ENCODE measurements at regions not wholly inside any gene's neighbourhood (a gene's known extent, or its start where the extent isn't known, plus 50 kb on each side); places are given as distances from the start of the nearest gene placed in this dataset.

DNA sequence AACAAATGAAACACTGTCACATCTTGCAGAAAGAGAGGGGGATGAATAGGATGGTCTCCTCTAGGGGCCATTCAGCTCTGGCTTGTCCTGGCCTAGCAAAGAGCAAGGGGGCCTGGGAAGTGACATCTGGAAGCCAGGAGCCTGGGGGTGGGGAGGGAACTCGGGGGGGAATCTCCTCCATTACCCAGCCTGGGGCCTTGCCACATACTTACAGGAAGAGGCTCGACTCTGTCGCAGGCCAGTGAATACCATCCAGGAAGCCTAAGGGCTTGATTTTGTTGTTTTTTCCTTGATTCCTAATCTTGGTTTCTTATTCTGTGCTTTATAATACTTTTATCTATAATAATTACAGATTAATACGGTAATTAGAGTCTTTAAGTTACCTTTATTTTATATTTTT is 797.5 kb upstream of the ID2 start:
- H3K4me3 ChIP-seq (ENCODE audit: low read depth, low read length), result no peak overlapping the region
- DNase-seq (ENCODE audit: low read depth), result no peak
- TF ChIP-seq, protein P1, sequence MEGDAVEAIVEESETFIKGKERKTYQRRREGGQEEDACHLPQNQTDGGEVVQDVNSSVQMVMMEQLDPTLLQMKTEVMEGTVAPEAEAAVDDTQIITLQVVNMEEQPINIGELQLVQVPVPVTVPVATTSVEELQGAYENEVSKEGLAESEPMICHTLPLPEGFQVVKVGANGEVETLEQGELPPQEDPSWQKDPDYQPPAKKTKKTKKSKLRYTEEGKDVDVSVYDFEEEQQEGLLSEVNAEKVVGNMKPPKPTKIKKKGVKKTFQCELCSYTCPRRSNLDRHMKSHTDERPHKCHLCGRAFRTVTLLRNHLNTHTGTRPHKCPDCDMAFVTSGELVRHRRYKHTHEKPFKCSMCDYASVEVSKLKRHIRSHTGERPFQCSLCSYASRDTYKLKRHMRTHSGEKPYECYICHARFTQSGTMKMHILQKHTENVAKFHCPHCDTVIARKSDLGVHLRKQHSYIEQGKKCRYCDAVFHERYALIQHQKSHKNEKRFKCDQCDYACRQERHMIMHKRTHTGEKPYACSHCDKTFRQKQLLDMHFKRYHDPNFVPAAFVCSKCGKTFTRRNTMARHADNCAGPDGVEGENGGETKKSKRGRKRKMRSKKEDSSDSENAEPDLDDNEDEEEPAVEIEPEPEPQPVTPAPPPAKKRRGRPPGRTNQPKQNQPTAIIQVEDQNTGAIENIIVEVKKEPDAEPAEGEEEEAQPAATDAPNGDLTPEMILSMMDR (conservative IDR thresholded peaks at IDR 0.05; ENCODE audit: low read depth, low read length), result no peak

DNA sequence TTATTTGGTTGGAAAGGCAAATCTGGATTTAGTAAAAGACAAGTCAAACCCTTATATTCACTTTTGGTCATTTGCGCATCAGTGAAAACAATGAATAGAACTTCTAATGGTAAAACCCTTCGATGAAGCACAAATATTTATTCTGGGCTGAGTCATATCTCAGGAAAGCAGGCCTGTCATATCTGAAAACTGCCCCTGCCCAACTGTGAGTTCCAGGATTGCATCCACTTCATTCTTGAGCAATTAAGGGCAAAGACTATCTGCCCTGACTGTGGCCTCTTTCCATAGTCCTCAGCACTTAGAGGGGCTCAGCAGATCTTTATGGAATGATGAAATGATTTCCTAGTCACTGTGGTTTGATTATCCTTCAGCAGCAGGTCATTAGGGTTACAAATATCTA is 795.2 kb upstream of the ID2 start:
- TF ChIP-seq, protein P1 (conservative IDR thresholded peaks at IDR 0.05; ENCODE audit: low read depth, low read length), result no peak
- no peak overlapping the region for H3K4me3 ChIP-seq (ENCODE audit: low read depth, low read length)
- DNase-seq (ENCODE audit: low read depth), result no peak

DNA sequence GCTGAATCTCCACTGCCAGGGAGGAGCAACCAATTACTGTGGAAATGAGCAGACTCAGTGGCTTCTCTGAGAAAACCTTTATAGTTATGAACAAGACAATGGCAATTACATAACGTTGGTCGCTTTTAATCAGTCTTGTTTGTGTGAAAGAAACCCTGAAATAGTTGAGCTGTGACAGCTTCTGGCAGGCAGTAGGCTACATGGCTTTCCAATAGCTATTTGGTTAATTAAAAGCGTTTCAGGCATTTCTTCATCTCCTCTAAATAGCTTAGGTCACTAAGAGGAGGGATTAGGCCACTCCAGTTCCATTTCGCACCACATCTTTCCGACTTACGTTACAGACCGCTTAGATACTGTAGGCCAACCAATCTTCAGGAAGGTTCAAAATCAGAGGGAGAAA is 794.4 kb upstream of the ID2 start:
- H3K4me3 ChIP-seq (ENCODE audit: low read depth, low read length), result no peak overlapping the region
- no peak for DNase-seq (ENCODE audit: low read depth)
- TF ChIP-seq, protein P1 (conservative IDR thresholded peaks at IDR 0.05; ENCODE audit: low read depth, low read length), result no peak

DNA sequence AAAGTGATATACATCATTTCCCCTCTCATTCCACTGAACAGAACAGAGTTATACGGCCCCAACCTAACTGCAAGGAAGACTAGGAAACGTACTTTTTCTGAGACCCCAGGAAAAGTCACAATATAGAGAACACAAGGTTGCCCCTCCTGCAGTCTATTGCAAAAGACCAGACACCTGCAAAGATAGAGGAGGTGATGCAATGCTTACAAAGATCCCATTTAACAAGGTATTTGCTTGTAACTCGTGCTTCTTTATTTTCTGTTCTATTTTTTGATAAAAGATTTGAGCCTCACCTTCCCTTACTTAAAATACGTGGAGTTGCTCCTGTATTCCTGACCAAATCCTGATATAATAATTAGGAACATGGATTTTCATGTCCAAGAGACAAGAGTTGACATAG is 793.0 kb upstream of the ID2 start:
- H3K4me3 ChIP-seq (ENCODE audit: low read depth, low read length), result no peak overlapping the region
- no peak for DNase-seq (ENCODE audit: low read depth)
- TF ChIP-seq, protein P1 (conservative IDR thresholded peaks at IDR 0.05; ENCODE audit: low read depth, low read length), result no peak

DNA sequence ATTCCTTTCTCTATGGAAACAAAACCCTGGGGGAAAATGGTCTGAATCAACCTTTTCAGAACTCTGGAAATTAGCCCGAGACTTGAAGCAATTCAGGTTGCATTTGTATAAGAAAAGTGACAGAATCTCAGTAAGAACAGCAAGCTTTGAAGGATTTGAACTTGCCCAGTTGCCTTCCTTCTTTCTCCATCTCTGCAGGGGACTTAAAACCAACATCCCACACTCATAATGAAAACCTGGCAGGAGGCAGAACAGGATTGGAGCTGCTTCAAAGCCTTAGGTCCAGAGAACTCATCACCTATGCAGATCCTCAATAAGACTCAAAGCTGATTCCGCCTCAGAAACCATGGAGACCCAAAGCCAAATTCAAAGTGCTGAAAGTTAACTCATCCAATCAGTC is 790.5 kb upstream of the ID2 start:
- no peak for DNase-seq (ENCODE audit: low read depth)
- TF ChIP-seq, protein P1 (conservative IDR thresholded peaks at IDR 0.05; ENCODE audit: low read depth, low read length), result no peak
- H3K4me3 ChIP-seq (ENCODE audit: low read depth, low read length), result no peak overlapping the region

DNA sequence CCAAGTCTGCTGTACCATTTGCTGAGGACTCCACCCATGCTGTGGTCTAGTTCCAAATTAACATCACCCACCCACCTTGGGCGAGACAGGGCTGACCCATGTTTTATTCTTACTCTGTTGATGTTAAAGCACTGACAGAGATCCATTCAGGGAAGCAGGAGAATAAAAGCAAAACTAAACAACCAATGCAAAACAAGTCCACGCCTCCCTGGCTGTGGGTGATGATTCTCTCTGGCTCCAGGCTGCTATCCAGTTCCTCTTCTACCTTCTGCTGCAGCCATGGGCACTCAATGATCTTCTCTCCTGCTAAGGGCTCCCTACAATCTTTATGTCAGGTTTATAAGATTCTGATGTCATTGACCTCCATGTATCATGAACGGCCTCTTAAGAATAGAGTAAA is 786.6 kb upstream of the ID2 start:
- H3K4me3 ChIP-seq (ENCODE audit: low read depth, low read length), result no peak overlapping the region
- no peak for DNase-seq (ENCODE audit: low read depth)
- TF ChIP-seq, protein P1 (conservative IDR thresholded peaks at IDR 0.05; ENCODE audit: low read depth, low read length), result no peak

DNA sequence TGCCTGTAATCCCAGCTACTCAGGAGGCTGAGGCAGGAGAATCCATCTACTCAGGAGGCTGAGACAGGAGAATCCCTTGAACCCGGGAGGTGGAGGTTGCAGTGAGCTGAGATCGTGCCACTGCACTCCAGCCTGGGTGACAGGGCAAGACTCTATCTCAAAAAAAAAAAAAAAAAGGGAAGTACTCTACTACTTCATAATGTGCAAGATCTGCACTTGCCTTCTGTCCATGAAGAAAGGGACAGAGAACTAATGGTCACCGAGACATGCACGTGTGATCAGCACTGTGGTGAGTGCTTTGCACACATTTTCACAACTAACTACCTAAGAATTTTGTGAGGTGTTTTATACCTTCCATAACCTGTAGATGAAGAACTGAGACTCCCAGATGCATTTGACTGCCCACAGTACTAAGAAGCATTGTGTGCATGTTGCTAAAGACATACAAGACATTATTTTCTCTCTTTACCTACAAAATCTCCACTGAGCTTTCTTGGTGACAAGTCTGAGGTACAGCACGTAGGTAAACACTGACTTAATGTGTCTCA is 784.8 kb upstream of the ID2 start:
- TF ChIP-seq, protein P1 (conservative IDR thresholded peaks at IDR 0.05; ENCODE audit: low read depth, low read length), result no peak
- no peak overlapping the region for H3K4me3 ChIP-seq (ENCODE audit: low read depth, low read length)
- DNase-seq (ENCODE audit: low read depth), result no peak

Data from epithelial cell of proximal tubule (primary cell).